Mesenchymal stem cell (in vitro differentiated cells and primary cell): ENCODE measurements at regions not wholly inside any gene's neighbourhood (a gene's known extent, or its start where the extent isn't known, plus 50 kb on each side); places are given as distances from the start of the nearest gene placed in this dataset.

Source experiments
- DNase-seq: peaks from one replicate; pipeline ENCODE4 v3.0.0-alpha.2; 2013
- H2AFZ ChIP-seq: one replicate; pipeline ENCODE4 v1.6.1; 2013; ENCODE audit warnings: low read depth, mild to moderate bottlenecking, control low read depth, inconsistent platforms, low read length, moderate library complexity
- H2AK5ac ChIP-seq: 2 replicates; pipeline ENCODE4 v1.6.1; 2013; ENCODE audit warnings: low read length, moderate library complexity, mild to moderate bottlenecking, inconsistent platforms; ENCODE audit not compliant: severe bottlenecking
- H2BK120ac ChIP-seq: one replicate; pipeline ENCODE4 v1.6.1; 2013; ENCODE audit warnings: low read depth, mild to moderate bottlenecking, inconsistent platforms, low read length, moderate library complexity
- H2BK12ac ChIP-seq, 2 experiments: one replicate each; pipeline ENCODE4 v1.6.1; 2013; ENCODE audit warnings: inconsistent platforms in 2 of 2, low read length in 2 of 2, mild to moderate bottlenecking in 2 of 2, moderate library complexity in 2 of 2, control low read depth in 1 of 2
- H2BK15ac ChIP-seq: one replicate; pipeline ENCODE4 v1.6.1; 2013; ENCODE audit warnings: mild to moderate bottlenecking, low read depth, inconsistent platforms; ENCODE audit not compliant: poor library complexity, severe bottlenecking
- H2BK5ac ChIP-seq: 2 replicates; pipeline ENCODE4 v1.6.1; 2013; ENCODE audit warnings: low read depth, mild to moderate bottlenecking, low read length, control low read depth, inconsistent platforms; ENCODE audit not compliant: poor library complexity, severe bottlenecking
- H3K14ac ChIP-seq, 2 experiments: one replicate each; pipeline ENCODE4 v1.6.1; 2013; ENCODE audit warnings: inconsistent platforms in 2 of 2, low read length in 2 of 2, control low read depth in 1 of 2, mild to moderate bottlenecking in 1 of 2, moderate library complexity in 1 of 2
- H3K18ac ChIP-seq, 2 experiments: one replicate each; pipeline ENCODE4 v1.6.1; 2013; ENCODE audit warnings: inconsistent platforms in 2 of 2, low read length in 2 of 2, control low read depth in 1 of 2, low read depth in 1 of 2, mild to moderate bottlenecking in 1 of 2
- H3K23ac ChIP-seq, 2 experiments: one replicate each; pipeline ENCODE4 v1.6.1; 2013; ENCODE audit warnings: inconsistent platforms in 2 of 2, low read length in 2 of 2, mild to moderate bottlenecking in 2 of 2, moderate library complexity in 2 of 2, control low read depth in 1 of 2
- H3K27ac ChIP-seq: 2 replicates; pipeline ENCODE4 v1.5.1; 2013; ENCODE audit warnings: mild to moderate bottlenecking, moderate library complexity, low read length, control low read depth, inconsistent platforms; ENCODE audit not compliant: poor library complexity, severe bottlenecking
- H3K27me3 ChIP-seq, 2 experiments: 2 replicates each; pipeline versions ENCODE4 v1.6.1 to v1.7.0; 2013; ENCODE audit warnings: low read length in 2 of 2, mild to moderate bottlenecking in 2 of 2, moderate library complexity in 2 of 2, control low read depth in 1 of 2, inconsistent platforms in 1 of 2; ENCODE audit not compliant: control insufficient read depth in 1 of 2, insufficient read depth in 1 of 2
- H3K36me3 ChIP-seq, 2 experiments: 2 replicates each; pipeline versions ENCODE4 v1.6.1 to v1.7.0; 2013; ENCODE audit warnings: low read length in 2 of 2, control low read depth in 1 of 2, inconsistent platforms in 1 of 2, low read depth in 1 of 2, mild to moderate bottlenecking in 1 of 2; ENCODE audit not compliant: insufficient read depth in 2 of 2, control insufficient read depth in 1 of 2
- H3K4ac ChIP-seq, 2 experiments: one replicate each; pipeline ENCODE4 v1.6.1; 2013; ENCODE audit warnings: inconsistent platforms in 2 of 2, low read length in 2 of 2, mild to moderate bottlenecking in 2 of 2, moderate library complexity in 2 of 2, control low read depth in 1 of 2, low read depth in 1 of 2
- H3K4me1 ChIP-seq: 2 replicates; pipeline ENCODE4 v1.6.1; 2013; ENCODE audit warnings: low read depth, low read length, control low read depth; ENCODE audit not compliant: control insufficient read depth, insufficient read depth
- H3K4me2 ChIP-seq: 2 replicates; pipeline ENCODE4 v1.6.1; 2013; ENCODE audit warnings: low read length, mild to moderate bottlenecking, inconsistent platforms; ENCODE audit not compliant: poor library complexity, severe bottlenecking
- H3K4me3 ChIP-seq, 2 experiments: 2 replicates each; pipeline versions ENCODE4 v1.5.1 to v1.7.0; 2013; ENCODE audit warnings: low read length in 2 of 2, mild to moderate bottlenecking in 2 of 2, control low read depth in 1 of 2, low read depth in 1 of 2; ENCODE audit not compliant: insufficient read depth in 1 of 2
- H3K79me1 ChIP-seq: replicated peaks from 2 replicates; pipeline ENCODE4 v1.6.1; 2013; ENCODE audit warnings: mild to moderate bottlenecking, control low read depth, low read length, inconsistent platforms; ENCODE audit not compliant: poor library complexity, severe bottlenecking
- H3K9ac ChIP-seq: 2 replicates; pipeline ENCODE4 v1.7.0; 2013; ENCODE audit warnings: mild to moderate bottlenecking, low read length, moderate library complexity
- H3K9me3 ChIP-seq: 2 replicates; pipeline ENCODE4 v1.7.0; 2013; ENCODE audit warnings: mild to moderate bottlenecking, low read length; ENCODE audit not compliant: control insufficient read depth
- H4K8ac ChIP-seq: one replicate; pipeline ENCODE4 v1.6.1; 2013; ENCODE audit warnings: inconsistent platforms, mild to moderate bottlenecking, low read length, moderate library complexity
- H4K91ac ChIP-seq: one replicate; pipeline ENCODE4 v1.6.1; 2013; ENCODE audit warnings: mild to moderate bottlenecking, low read length, inconsistent platforms
- WGBS: methylation state at CpG from one replicate; pipeline ENCODE4 v1.1.7; 2013; ENCODE audit warnings: mixed read lengths; 5-methylcytosine and 5-hydroxymethylcytosine counted together

DNA sequence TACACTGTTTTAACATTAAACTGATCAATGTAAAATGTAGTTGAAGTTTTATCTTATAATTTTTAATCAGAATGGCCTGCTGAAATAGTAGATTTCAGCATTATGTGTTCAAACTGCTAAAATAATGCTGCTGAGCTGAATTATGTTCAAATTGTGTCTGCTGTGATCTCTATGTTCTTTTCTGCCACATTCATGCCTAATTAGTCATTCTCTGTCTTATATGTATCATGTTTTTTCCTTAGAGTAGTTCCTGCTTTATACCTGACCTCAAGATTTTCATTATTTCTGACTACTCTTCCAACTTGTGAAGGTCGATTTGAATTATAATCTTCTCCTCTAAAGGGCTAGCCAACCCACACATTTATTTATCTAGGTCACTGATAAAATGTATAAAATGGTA lies 476.7 kb upstream of the EPHA7 start:
- no peak overlapping the region for H2BK15ac ChIP-seq
- no peaks in the 10 kb centered on the region for H3K36me3 ChIP-seq
- H3K23ac ChIP-seq = no peak overlapping the region
- H2BK5ac ChIP-seq = no peak overlapping the region
- no peak overlapping the region for H4K8ac ChIP-seq
- H3K9me3 ChIP-seq = no peaks in the 10 kb centered on the region
- DNase-seq = no peak
- no peak overlapping the region for H2BK12ac ChIP-seq
- no peak overlapping the region for H3K27ac ChIP-seq
- H3K27me3 ChIP-seq = no peaks in the 10 kb centered on the region
- no peak overlapping the region for H2BK120ac ChIP-seq
- H3K14ac ChIP-seq = no peak overlapping the region
- H2AK5ac ChIP-seq = no peak overlapping the region
- no peak overlapping the region for H3K4ac ChIP-seq
- no peak overlapping the region for H3K18ac ChIP-seq
- no peaks in the 10 kb centered on the region for H3K79me1 ChIP-seq
- no peak overlapping the region for H3K4me2 ChIP-seq
- no peak overlapping the region for H2AFZ ChIP-seq
- no peak overlapping the region for H3K4me3 ChIP-seq
- WGBS = 100% methylated on average over 1 of the region's 1 CpG
- H3K4me1 ChIP-seq = no peaks in the 10 kb centered on the region
- no peak overlapping the region for H3K9ac ChIP-seq
- H4K91ac ChIP-seq = no peak overlapping the region

DNA sequence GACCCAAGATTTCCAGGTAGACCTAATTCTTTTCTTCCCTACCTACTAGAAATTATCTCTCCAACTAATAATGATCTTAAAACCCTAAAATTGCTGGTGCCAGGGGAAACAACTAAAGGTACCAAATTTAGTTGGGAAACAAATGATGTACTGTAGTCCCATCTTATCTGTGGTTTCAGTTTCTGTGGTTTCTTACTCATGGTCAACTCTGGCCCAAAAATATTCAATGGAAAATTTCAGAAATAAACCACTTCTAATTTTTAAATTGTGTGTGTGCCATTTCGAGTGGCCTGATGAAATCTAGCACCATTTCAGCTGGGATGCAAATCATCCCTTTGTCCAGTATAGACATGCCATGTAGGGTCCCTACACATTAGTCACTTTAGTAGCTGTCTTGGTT lies 475.2 kb upstream of the EPHA7 start:
- DNase-seq = peak; percentile 1
- 89% methylated on average over 1 of the region's 1 CpG for WGBS
- no peak overlapping the region for H2AFZ ChIP-seq

DNA sequence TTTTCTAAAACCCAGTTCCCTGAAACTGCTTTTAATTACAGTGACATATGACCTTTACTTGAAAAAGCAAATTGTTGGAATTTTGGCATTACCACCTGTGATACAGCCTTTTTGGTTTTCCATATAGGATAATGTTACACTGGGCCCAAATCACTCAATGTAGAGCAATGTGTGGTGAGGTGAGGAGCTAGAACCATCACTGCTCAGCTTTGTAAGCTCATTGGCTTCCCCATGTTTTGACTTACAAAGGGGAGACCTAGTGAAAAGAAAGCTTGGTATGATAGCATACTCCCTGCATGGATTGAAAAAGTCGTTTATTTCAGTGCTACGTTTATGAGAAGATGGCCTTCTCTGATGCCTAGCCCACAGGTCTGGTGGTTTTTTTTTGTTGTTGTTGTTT lies 470.4 kb upstream of the EPHA7 start:
- H3K4me3 ChIP-seq = no peak overlapping the region
- no peak overlapping the region for H4K8ac ChIP-seq
- 100% methylated on average over 2 of the region's 2 CpGs for WGBS

More for the DNA sequence above, 475.2 kb upstream of the EPHA7 start:
- no peak overlapping the region for H2BK120ac ChIP-seq
- no peak overlapping the region for H3K14ac ChIP-seq
- H3K27me3 ChIP-seq = no peaks in the 10 kb centered on the region
- no peak overlapping the region for H3K18ac ChIP-seq
- H3K4me2 ChIP-seq = no peak overlapping the region
- no peak overlapping the region for H4K91ac ChIP-seq
- no peak overlapping the region for H2BK15ac ChIP-seq
- H3K36me3 ChIP-seq = no peaks in the 10 kb centered on the region
- no peak overlapping the region for H2BK5ac ChIP-seq
- no peaks in the 10 kb centered on the region for H3K9me3 ChIP-seq
- no peak overlapping the region for H2BK12ac ChIP-seq
- H3K4me1 ChIP-seq = no peaks in the 10 kb centered on the region
- H2AK5ac ChIP-seq = no peak overlapping the region
- no peak overlapping the region for H3K27ac ChIP-seq
- no peak overlapping the region for H3K4ac ChIP-seq
- H4K8ac ChIP-seq = no peak overlapping the region
- no peak overlapping the region for H3K4me3 ChIP-seq
- no peaks in the 10 kb centered on the region for H3K79me1 ChIP-seq
- no peak overlapping the region for H3K9ac ChIP-seq
- H3K23ac ChIP-seq = no peak overlapping the region

DNA sequence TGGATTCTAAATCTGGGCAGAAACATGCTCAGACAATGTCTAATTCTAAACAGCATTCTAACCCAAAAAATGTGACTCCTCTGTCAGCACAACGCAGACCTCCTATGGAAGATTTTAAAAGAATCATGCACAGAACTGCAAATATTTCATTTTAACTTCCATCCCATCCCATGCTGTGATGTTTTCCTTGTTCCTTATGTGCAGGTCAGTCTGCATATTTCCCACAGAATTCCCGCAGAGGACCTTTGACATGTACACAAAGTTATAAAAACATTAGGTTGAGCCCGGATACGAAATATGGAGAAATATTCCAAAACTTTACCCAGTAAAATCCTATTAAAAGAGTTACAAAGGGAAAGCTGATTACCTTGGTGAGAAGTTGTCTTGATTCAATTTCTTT lies 467.1 kb upstream of the EPHA7 start:
- no peak overlapping the region for H3K4me3 ChIP-seq
- H2BK15ac ChIP-seq = no peak overlapping the region
- no peak overlapping the region for H2AK5ac ChIP-seq

More for the DNA sequence above, 470.4 kb upstream of the EPHA7 start:
- Histone ChIP-seq H3K27ac (no peak overlapping the region), H3K27me3 (no peaks in the 10 kb centered on the region), H3K36me3 (no peaks in the 10 kb centered on the region), H3K4me1 (no peaks in the 10 kb centered on the region), H2AFZ (no peak overlapping the region), H3K79me1 (no peaks in the 10 kb centered on the region), H2BK15ac (no peak overlapping the region), H2BK12ac (no peak overlapping the region), H2BK5ac (peak overlapping the region; percentile 14), H3K23ac (no peak overlapping the region), H3K4me2 (no peak overlapping the region), H3K4ac (no peak overlapping the region), H3K18ac (no peak overlapping the region), H3K9me3 (no peaks in the 10 kb centered on the region), H4K91ac (no peak overlapping the region), H3K14ac (no peak overlapping the region), H2AK5ac (no peak overlapping the region), H2BK120ac (no peak overlapping the region), H3K9ac (no peak overlapping the region)
- no peak for DNase-seq

More for the DNA sequence above, 467.1 kb upstream of the EPHA7 start:
- H3K27ac ChIP-seq = peak overlapping the region; percentile 82
- H3K4me1 ChIP-seq = no peaks in the 10 kb centered on the region
- H4K91ac ChIP-seq = no peak overlapping the region
- H3K9me3 ChIP-seq = no peaks in the 10 kb centered on the region
- no peak overlapping the region for H3K4ac ChIP-seq
- no peak for DNase-seq
- no peak overlapping the region for H3K9ac ChIP-seq
- no peak overlapping the region for H2AFZ ChIP-seq
- H3K36me3 ChIP-seq = no peaks in the 10 kb centered on the region
- H3K14ac ChIP-seq = no peak overlapping the region
- no peaks in the 10 kb centered on the region for H3K79me1 ChIP-seq
- no peak overlapping the region for H3K18ac ChIP-seq
- H3K23ac ChIP-seq = no peak overlapping the region
- no peak overlapping the region for H2BK5ac ChIP-seq
- peak overlapping the region; percentile 13 for H3K4me2 ChIP-seq
- no peaks in the 10 kb centered on the region for H3K27me3 ChIP-seq
- H4K8ac ChIP-seq = no peak overlapping the region
- no peak overlapping the region for H2BK12ac ChIP-seq
- 84% methylated on average over 2 of the region's 4 CpGs for WGBS
- no peak overlapping the region for H2BK120ac ChIP-seq
